ENCODE measurements at regions not wholly inside any gene's neighbourhood (a gene's known extent, or its start where the extent isn't known, plus 50 kb on each side); places are given as distances from the start of the nearest gene placed in this dataset.

- DNase-seq (ENCODE audit: low spot score), result no peak
- TF ChIP-seq CTCF (IDR thresholded peaks at IDR 0.05; ENCODE audit: borderline replicate concordance, control extremely low read depth, extremely low read depth, insufficient read depth, missing control alignments), result no peak
- in situ Hi-C loops (cut with MboI; ENCODE audit: low sequenced_read_pairs, unreplicated experiment), result no loop called here
Measured at GRCh38 chr21:36532769-36533467, 53.0 kb upstream of the CLDN14 start.

GRCh38 chr21:36533468-36533848 is 53.5 kb upstream of the CLDN14 start:
- no peak for TF ChIP-seq CTCF (IDR thresholded peaks at IDR 0.05; ENCODE audit: borderline replicate concordance, control extremely low read depth, extremely low read depth, insufficient read depth, missing control alignments)
- in situ Hi-C loops (cut with MboI; ENCODE audit: low sequenced_read_pairs, unreplicated experiment), result no loop called here
- no peak for DNase-seq (ENCODE audit: low spot score)

GRCh38 chr21:36534656-36535055 is 54.7 kb upstream of the CLDN14 start:
- no peak for DNase-seq (ENCODE audit: low spot score)
- no peak for TF ChIP-seq CTCF (IDR thresholded peaks at IDR 0.05; ENCODE audit: borderline replicate concordance, control extremely low read depth, extremely low read depth, insufficient read depth, missing control alignments)
- in situ Hi-C loops (cut with MboI; ENCODE audit: low sequenced_read_pairs, unreplicated experiment), result no loop called here

- in situ Hi-C loops (cut with MboI; ENCODE audit: low sequenced_read_pairs, unreplicated experiment), result no loop called here
- peak; percentile 73 for DNase-seq (ENCODE audit: low spot score)
- TF ChIP-seq CTCF (IDR thresholded peaks at IDR 0.05; ENCODE audit: borderline replicate concordance, control extremely low read depth, extremely low read depth, insufficient read depth, missing control alignments), result no peak
Measured at GRCh38 chr21:36535618-36536241, 55.8 kb upstream of the CLDN14 start.

- DNase-seq (ENCODE audit: low spot score), result no peak
- TF ChIP-seq CTCF (IDR thresholded peaks at IDR 0.05; ENCODE audit: borderline replicate concordance, control extremely low read depth, extremely low read depth, insufficient read depth, missing control alignments), result no peak
- in situ Hi-C loops (cut with MboI; ENCODE audit: low sequenced_read_pairs, unreplicated experiment), result no loop called here
Measured at GRCh38 chr21:36538761-36539160, 58.8 kb upstream of the CLDN14 start.

GRCh38 chr21:36539434-36540150 is 59.7 kb upstream of the CLDN14 start:
- no peak for TF ChIP-seq CTCF (IDR thresholded peaks at IDR 0.05; ENCODE audit: borderline replicate concordance, control extremely low read depth, extremely low read depth, insufficient read depth, missing control alignments)
- in situ Hi-C loops (cut with MboI; ENCODE audit: low sequenced_read_pairs, unreplicated experiment), result no loop called here
- DNase-seq (ENCODE audit: low spot score), result no peak

All from GM13976 (cell line).